Kidney tubule cell (primary cell): ENCODE measurements at regions not wholly inside any gene's neighbourhood (a gene's known extent, or its start where the extent isn't known, plus 50 kb on each side); places are given as distances from the start of the nearest gene placed in this dataset.
"Not testable (repeated sequence)": the region's sequence is repeated elsewhere in the genome, so short reads cannot be mapped to it uniquely, and the experiment has no call there.

Experiments used
- DNase-seq: peaks from one replicate; pipeline ENCODE4 v3.0.0-alpha.2; 2018; ENCODE audit warnings: low spot score

GRCh38 chr20:16864069-16864468, 115.9 kb downstream of the OTOR start:
- DNase-seq = peak; percentile 38

GRCh38 chr20:16864963-16865362, 116.8 kb downstream of the OTOR start:
- no peak for DNase-seq

GRCh38 chr20:16865406-16865805, 117.2 kb downstream of the OTOR start:
- no peak for DNase-seq

- DNase-seq = not testable (repeated sequence)
Observed at GRCh38 chr20:16873124-16873523, 125.0 kb downstream of the OTOR start.

GRCh38 chr20:16877053-16877554, 128.9 kb downstream of the OTOR start:
- DNase-seq = no peak

GRCh38 chr20:16885746-16886145, 137.6 kb downstream of the OTOR start:
- no peak for DNase-seq

- DNase-seq = peak; percentile 22
Observed at GRCh38 chr20:16898433-16898832, 150.3 kb downstream of the OTOR start.

- no peak for DNase-seq
Observed at GRCh38 chr20:16902662-16903061, 154.5 kb downstream of the OTOR start.

- peak; percentile 3 for DNase-seq
Observed at GRCh38 chr20:16904751-16905150, 156.6 kb downstream of the OTOR start.

- DNase-seq = no peak
Observed at GRCh38 chr20:16914277-16914676, 166.1 kb downstream of the OTOR start.

- DNase-seq = no peak
Observed at GRCh38 chr20:16916165-16916564, 168.0 kb downstream of the OTOR start.

GRCh38 chr20:16917636-16918035, 169.5 kb downstream of the OTOR start:
- DNase-seq = peak; percentile 32

GRCh38 chr20:16918366-16918765, 170.2 kb downstream of the OTOR start:
- no peak for DNase-seq

- no peak for DNase-seq
Observed at GRCh38 chr20:16919841-16920240, 171.7 kb downstream of the OTOR start.

GRCh38 chr20:16922834-16923233, 174.7 kb downstream of the OTOR start:
- DNase-seq = peak; percentile 76

- DNase-seq = no peak
Observed at GRCh38 chr20:16926626-16927430, 178.7 kb downstream of the OTOR start.

GRCh38 chr20:16929756-16930155, 181.6 kb downstream of the OTOR start:
- DNase-seq = peak; percentile 57

GRCh38 chr20:16930656-16931055, 182.5 kb downstream of the OTOR start:
- DNase-seq = no peak

GRCh38 chr20:16939051-16939450, 190.9 kb downstream of the OTOR start:
- DNase-seq = no peak

- no peak for DNase-seq
Observed at GRCh38 chr20:16940701-16941100, 192.5 kb downstream of the OTOR start.

GRCh38 chr20:16942051-16942450, 193.9 kb downstream of the OTOR start:
- no peak for DNase-seq

GRCh38 chr20:16942756-16943155, 194.6 kb downstream of the OTOR start:
- no peak for DNase-seq

- no peak for DNase-seq
Observed at GRCh38 chr20:16944745-16945144, 196.6 kb downstream of the OTOR start.

- no peak for DNase-seq
Observed at GRCh38 chr20:16945619-16946018, 197.5 kb downstream of the OTOR start.
